RWPE1 (cell line): ENCODE measurements at regions not wholly inside any gene's neighbourhood (a gene's known extent, or its start where the extent isn't known, plus 50 kb on each side); places are given as distances from the start of the nearest gene placed in this dataset.

ENCODE experiments used
- CTCF ChIA-PET: fragments of 350-600 bp; sonication (Branson Sonifier 250); formaldehyde crosslinking; extraction: SDS; loops from one replicate; lab custom pipeline; 2021; lab: Yijun Ruan, JAX
- POLR2A ChIA-PET: fragments of 400-600 bp; formaldehyde crosslinking; extraction: SDS; loops from one replicate; lab custom pipeline; 2020; ENCODE audit warnings: antibody characterized with exemption; ENCODE audit not compliant: low non-redundant PET; lab: Yijun Ruan, JAX
- DNase-seq: peaks from one replicate; pipeline ENCODE4 v3.0.0; 2012; ENCODE audit warnings: low spot score
- H3K27ac ChIP-seq: fragments of 450-650 bp; 2 replicates; pipeline ENCODE4 v1.5.1; 2017
- TF ChIP-seq, protein P1 (sequence below): fragments of 450-650 bp; conservative IDR thresholded peaks from 2 replicates; pipeline ENCODE4 v1.5.1; 2017; ENCODE audit warnings: low read depth, mild to moderate bottlenecking

GRCh38 chr5:58341476-58341875 is 118.4 kb downstream of the PLK2 start:
- ChIA-PET POLR2A (no interaction called here), CTCF (no interaction called here)
- DNase-seq: no peak
- H3K27ac ChIP-seq: no peak overlapping the region
- TF ChIP-seq, protein P1, sequence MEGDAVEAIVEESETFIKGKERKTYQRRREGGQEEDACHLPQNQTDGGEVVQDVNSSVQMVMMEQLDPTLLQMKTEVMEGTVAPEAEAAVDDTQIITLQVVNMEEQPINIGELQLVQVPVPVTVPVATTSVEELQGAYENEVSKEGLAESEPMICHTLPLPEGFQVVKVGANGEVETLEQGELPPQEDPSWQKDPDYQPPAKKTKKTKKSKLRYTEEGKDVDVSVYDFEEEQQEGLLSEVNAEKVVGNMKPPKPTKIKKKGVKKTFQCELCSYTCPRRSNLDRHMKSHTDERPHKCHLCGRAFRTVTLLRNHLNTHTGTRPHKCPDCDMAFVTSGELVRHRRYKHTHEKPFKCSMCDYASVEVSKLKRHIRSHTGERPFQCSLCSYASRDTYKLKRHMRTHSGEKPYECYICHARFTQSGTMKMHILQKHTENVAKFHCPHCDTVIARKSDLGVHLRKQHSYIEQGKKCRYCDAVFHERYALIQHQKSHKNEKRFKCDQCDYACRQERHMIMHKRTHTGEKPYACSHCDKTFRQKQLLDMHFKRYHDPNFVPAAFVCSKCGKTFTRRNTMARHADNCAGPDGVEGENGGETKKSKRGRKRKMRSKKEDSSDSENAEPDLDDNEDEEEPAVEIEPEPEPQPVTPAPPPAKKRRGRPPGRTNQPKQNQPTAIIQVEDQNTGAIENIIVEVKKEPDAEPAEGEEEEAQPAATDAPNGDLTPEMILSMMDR: no peak

DNA sequence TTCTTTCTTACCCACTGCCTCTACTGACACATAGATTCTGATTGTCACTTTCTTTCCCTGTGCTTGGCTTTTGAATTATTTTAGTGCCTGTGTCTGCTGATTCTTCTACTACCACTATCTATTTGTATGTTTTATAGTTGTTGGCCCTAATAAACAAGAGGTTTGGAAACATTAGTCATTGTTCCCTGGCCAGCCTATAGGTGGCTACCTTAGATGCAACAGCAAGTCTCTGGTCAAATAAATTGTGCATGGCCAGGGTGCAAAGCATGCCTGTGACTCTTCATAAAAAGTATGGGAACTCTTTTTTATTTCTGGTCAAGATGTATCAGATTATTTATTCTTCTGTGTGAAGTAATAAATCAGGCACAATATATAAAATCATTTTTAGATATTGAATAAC is 124.4 kb downstream of the PLK2 start:
- TF ChIP-seq, protein P1: peak; percentile 18; the same call in 1 of the 2 replicates
- CTCF ChIA-PET: interaction anchor here (0.7 kb wide), 1 partner anchor 481 kb away, joined by 3 read pairs; no protein-coding TSS in a partner anchor
- POLR2A ChIA-PET: no interaction called here
- DNase-seq: no peak
- no peak overlapping the region for H3K27ac ChIP-seq

GRCh38 chr5:58334035-58334434 is 125.9 kb downstream of the PLK2 start:
- ChIA-PET CTCF (interaction anchor here (0.6 kb wide), 1 partner anchor 117 kb away, joined by 5 read pairs; no protein-coding TSS in a partner anchor), POLR2A (no interaction called here)
- TF ChIP-seq, protein P1: no peak
- no peak overlapping the region for H3K27ac ChIP-seq
- no peak for DNase-seq

DNA sequence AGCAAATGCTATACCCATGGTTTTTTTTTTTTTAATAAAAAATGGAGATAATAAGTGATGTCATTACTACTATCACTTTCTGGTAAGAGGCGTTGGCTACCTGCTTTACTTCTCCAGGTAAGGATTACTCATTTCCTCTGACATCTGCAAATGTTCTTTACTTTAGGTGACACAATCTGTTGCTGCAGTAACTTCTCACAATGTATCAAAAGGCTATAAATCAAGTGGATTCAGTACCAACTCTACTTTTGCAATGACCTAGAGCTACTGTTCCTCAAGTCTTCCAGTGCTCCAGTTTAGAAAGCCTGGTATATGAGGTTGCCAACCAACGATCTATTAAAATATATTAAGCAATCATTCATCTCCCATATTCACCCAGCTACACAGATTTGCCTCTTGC is 129.1 kb downstream of the PLK2 start:
- CTCF ChIA-PET: no interaction called here
- DNase-seq: peak; percentile 87
- H3K27ac ChIP-seq: no peak overlapping the region
- TF ChIP-seq, protein P1: no peak
- POLR2A ChIA-PET: no interaction called here

DNA sequence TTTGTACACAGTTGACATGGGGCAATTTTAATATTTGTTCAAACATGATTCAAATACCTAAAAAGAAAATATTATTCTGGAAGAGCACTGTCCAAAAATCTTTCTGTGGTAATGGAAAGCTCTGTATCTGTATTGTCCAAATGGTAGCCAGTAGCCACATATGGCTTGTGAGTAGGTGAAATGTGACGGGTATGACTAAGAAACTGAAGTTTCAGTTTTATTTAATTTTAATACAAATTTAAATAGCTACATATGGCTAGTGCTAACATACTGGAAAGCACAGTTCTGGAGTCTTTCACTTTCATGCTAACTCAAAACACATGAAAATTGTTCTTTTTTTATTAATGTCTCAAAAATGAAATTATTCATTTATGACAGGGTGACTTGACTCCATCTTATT is 132.6 kb downstream of the PLK2 start:
- ChIA-PET POLR2A (no interaction called here), CTCF (interaction anchor here (0.6 kb wide), 1 partner anchor 482 kb away, joined by 3 read pairs; no protein-coding TSS in a partner anchor)
- TF ChIP-seq, protein P1: no peak
- H3K27ac ChIP-seq: no peak overlapping the region
- no peak for DNase-seq

DNA sequence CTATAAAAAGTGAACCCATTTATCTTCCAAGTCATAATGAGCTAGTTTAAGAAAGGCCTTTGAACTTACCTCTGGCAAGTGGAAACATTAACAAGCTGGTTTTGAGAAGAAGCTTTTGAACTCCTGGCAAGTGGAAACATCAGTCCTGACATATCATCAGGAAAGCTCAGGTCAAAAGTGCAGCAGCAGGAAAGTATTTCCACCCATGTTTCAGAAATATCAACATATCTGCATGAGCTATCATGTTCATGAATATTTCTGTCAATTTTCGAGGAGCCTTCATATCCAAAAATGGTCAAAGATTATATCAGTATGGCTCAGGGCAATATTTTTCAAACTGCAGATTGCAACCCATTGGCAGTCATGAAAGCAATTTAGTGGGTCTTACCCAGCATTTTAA is 133.9 kb downstream of the PLK2 start:
- TF ChIP-seq, protein P1: no peak
- ChIA-PET POLR2A (interaction anchor here (0.6 kb wide), 1 partner anchor 10 kb away, joined by 14 read pairs; no protein-coding TSS in a partner anchor), CTCF (interaction anchor here (0.6 kb wide), 1 partner anchor 532 kb away, joined by 6 read pairs; no protein-coding TSS in a partner anchor)
- DNase-seq: no peak
- no peak overlapping the region for H3K27ac ChIP-seq
